HFFc6 (cell line): ENCODE measurements at regions not wholly inside any gene's neighbourhood (a gene's known extent, or its start where the extent isn't known, plus 50 kb on each side); places are given as distances from the start of the nearest gene placed in this dataset.

ENCODE experiments used
- DNase-seq: peaks from one replicate; pipeline ENCODE4 v3.0.0-alpha.2; 2018
- H3K27ac Mint-ChIP-seq: 2 replicates; pipeline ENCODE4 v1.8.0; 2020; ENCODE audit warnings: mild to moderate bottlenecking, mixed read lengths
- H3K27me3 Mint-ChIP-seq: 2 replicates; pipeline ENCODE4 v1.8.0; 2021; ENCODE audit warnings: mild to moderate bottlenecking, moderate library complexity, mixed read lengths; ENCODE audit not compliant: insufficient read depth
- H3K36me3 Mint-ChIP-seq: 2 replicates; pipeline ENCODE4 v1.8.0; 2021; ENCODE audit warnings: low read depth, mixed read lengths
- H3K4me1 Mint-ChIP-seq: 2 replicates; pipeline ENCODE4 v1.8.0; 2020; ENCODE audit warnings: low read depth, mixed read lengths
- H3K4me3 Mint-ChIP-seq: 2 replicates; pipeline ENCODE4 v1.8.0; 2020; ENCODE audit warnings: mild to moderate bottlenecking, moderate library complexity, mixed read lengths
- H3K9me3 Mint-ChIP-seq: 2 replicates; pipeline ENCODE4 v1.8.0; 2020; ENCODE audit warnings: mild to moderate bottlenecking, mixed read lengths
- TF ChIP-seq, protein P1 (sequence below): fragments of 200-600 bp; sonication (generic); IDR thresholded peaks from 2 replicates; pipeline ENCODE4 v1.5.0; 2021; ENCODE audit warnings: antibody characterized with exemption, mild to moderate bottlenecking

DNA sequence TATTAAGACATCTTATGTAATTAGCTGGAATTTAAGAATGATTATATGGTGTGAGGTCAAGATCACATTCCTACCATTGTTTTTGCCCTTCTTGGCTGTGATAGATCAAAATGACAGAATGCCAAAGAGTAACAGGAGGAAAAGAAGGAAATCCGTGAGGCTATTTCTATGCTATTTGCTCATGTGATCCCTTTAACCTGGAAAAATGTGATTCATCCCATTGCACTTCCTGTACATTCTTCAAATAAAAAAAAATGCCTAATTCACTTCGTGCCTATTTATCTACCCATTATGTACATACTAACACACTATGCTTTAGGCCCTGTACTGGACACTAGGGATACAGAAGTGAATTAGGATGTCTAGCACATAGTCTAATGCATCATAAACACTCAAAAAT, 154.1 kb upstream of the PAPPA start:
- peaks cover 77% of the 10 kb centered on the region for H3K4me1 Mint-ChIP-seq

DNA sequence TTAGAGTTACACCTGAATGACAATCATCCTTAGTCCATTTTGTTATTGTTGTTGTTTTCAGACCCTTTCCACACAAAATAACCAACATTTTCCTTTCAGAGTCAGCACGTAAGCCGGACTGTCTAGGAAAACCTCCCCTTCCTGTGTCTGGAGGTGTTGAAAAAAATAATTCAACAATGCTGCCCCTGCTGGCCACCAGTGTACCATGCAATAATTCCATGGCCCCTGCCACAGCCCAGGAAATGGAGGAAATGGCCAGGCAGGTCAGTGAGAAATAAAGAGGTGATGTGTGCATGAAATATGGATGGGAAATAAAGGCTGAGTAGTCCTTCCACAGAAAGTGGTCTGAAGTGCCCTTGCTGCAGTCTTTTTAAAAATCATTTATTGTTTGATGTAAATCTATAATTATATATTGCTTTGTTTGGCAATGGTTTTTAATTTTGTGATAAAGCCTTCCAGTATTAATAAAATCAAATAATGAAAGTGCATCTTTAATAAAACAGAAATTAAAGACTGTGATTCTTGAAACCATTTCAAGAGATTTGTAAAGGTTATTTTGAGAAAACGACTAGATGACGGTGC, 152.8 kb upstream of the PAPPA start:
- H3K9me3 Mint-ChIP-seq: no peaks in the 10 kb centered on the region
- H3K36me3 Mint-ChIP-seq: 0 out of 2 replicates have a peak, but pooled peaks cover 4% of the 10 kb centered on the region
- H3K27me3 Mint-ChIP-seq: no peaks in the 10 kb centered on the region
- no peak for DNase-seq
- no peak overlapping the region for H3K4me3 Mint-ChIP-seq
- TF ChIP-seq, protein P1, sequence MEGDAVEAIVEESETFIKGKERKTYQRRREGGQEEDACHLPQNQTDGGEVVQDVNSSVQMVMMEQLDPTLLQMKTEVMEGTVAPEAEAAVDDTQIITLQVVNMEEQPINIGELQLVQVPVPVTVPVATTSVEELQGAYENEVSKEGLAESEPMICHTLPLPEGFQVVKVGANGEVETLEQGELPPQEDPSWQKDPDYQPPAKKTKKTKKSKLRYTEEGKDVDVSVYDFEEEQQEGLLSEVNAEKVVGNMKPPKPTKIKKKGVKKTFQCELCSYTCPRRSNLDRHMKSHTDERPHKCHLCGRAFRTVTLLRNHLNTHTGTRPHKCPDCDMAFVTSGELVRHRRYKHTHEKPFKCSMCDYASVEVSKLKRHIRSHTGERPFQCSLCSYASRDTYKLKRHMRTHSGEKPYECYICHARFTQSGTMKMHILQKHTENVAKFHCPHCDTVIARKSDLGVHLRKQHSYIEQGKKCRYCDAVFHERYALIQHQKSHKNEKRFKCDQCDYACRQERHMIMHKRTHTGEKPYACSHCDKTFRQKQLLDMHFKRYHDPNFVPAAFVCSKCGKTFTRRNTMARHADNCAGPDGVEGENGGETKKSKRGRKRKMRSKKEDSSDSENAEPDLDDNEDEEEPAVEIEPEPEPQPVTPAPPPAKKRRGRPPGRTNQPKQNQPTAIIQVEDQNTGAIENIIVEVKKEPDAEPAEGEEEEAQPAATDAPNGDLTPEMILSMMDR: peak; percentile 76
- H3K4me1 Mint-ChIP-seq: peaks cover 74% of the 10 kb centered on the region
- H3K27ac Mint-ChIP-seq: peak overlapping the region; percentile 25; the same call in 1 of the 2 replicates

More for the DNA sequence above, 154.1 kb upstream of the PAPPA start:
- Mint-ChIP-seq H3K27me3 (no peaks in the 10 kb centered on the region), H3K27ac (peak overlapping the region; percentile 32; the same call in 1 of the 2 replicates), H3K4me3 (no peak overlapping the region), H3K9me3 (no peaks in the 10 kb centered on the region), H3K36me3 (0 out of 2 replicates have a peak, but pooled peaks cover 4% of the 10 kb centered on the region)
- TF ChIP-seq, protein P1: no peak
- DNase-seq: peak; percentile 32

DNA sequence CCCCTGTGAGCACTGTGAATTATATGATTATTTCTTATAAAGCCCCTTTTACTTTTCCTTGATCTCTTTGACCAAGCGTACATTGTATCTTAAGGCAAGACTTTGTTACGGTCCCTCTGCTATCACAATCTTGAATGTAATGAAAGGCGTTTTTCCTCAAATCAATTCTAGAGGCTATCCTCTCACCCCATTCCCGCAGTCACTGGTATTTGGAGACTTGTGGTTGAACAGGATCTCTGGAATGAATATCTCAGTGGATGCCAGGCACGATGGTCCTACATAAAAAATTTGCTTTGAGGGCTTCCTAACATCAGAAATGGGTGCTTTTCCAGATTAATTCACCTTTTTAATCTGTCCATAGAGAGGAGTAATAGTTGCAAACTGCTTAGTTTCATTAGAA, 151.4 kb upstream of the PAPPA start:
- TF ChIP-seq, protein P1: no peak
- H3K9me3 Mint-ChIP-seq: no peaks in the 10 kb centered on the region
- H3K27ac Mint-ChIP-seq: peak overlapping the region; percentile 49
- H3K36me3 Mint-ChIP-seq: 0 out of 2 replicates have a peak, but pooled peaks cover 4% of the 10 kb centered on the region
- H3K4me1 Mint-ChIP-seq: peaks cover 60% of the 10 kb centered on the region
- H3K27me3 Mint-ChIP-seq: no peaks in the 10 kb centered on the region
- H3K4me3 Mint-ChIP-seq: no peak overlapping the region
- DNase-seq: no peak

DNA sequence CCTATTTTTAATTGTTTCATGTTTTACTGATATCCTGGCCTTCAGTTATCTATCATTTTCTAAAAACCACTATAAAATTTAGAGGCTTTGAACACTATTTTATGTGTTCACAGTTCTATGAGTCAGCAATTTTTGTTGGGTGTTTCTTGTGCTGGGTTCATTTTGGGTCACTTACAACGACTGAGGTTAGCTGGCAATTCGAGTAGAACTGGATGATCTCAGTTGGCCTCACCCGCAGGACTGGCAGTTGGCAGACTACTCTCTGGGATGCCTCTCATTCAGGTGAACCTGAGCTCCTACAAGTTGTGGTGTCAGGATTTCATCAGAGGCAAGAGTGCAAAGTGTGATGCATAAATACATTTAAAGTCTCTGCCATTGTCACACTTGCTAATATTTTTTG, 151.0 kb upstream of the PAPPA start:
- H3K36me3 Mint-ChIP-seq: 0 out of 2 replicates have a peak, but pooled peaks cover 4% of the 10 kb centered on the region
- no peak overlapping the region for H3K4me3 Mint-ChIP-seq
- peaks cover 56% of the 10 kb centered on the region for H3K4me1 Mint-ChIP-seq
- TF ChIP-seq, protein P1: no peak
- H3K27me3 Mint-ChIP-seq: no peaks in the 10 kb centered on the region; the same call in 1 of the 2 replicates
- peak; percentile 48 for DNase-seq
- H3K9me3 Mint-ChIP-seq: no peaks in the 10 kb centered on the region
- peak overlapping the region; percentile 49 for H3K27ac Mint-ChIP-seq

DNA sequence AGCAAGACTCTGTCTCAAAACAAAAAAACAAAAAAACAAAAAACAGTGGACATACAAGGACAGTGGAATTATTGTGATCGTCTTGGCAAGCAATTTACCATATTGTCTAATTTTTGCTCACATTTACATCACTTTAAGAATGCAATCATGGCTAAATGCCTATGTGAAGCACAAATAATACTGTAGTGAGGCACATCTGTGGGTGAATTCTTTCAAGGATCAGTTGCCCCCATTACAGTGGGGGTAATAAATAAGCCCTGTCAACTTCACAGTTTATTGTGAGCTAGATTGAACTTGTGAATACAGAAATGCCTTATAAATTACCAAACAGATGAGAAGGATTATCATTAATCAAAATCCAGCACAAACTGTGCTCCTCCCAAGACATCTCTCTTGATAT, 150.2 kb upstream of the PAPPA start:
- Mint-ChIP-seq H3K9me3 (no peaks in the 10 kb centered on the region), H3K36me3 (0 out of 2 replicates have a peak, but pooled peaks cover 4% of the 10 kb centered on the region), H3K4me1 (peaks cover 56% of the 10 kb centered on the region), H3K27me3 (no peaks in the 10 kb centered on the region; the same call in 1 of the 2 replicates), H3K27ac (no peak overlapping the region), H3K4me3 (no peak overlapping the region)
- DNase-seq: no peak
- TF ChIP-seq, protein P1: no peak
